Lower leg skin (tissue), 3 donors: ENCODE measurements at regions not wholly inside any gene's neighbourhood (a gene's known extent, or its start where the extent isn't known, plus 50 kb on each side); places are given as distances from the start of the nearest gene placed in this dataset.

ENCODE experiments used
- CTCF ChIP-seq, 3 donors: fragments of 450-650 bp; IDR thresholded peaks; one replicate each; pipeline ENCODE4 v1.5.1; 2016; ENCODE audit warnings: antibody characterized with exemption in 3 of 3, mild to moderate bottlenecking in 3 of 3, moderate library complexity in 2 of 3
- POLR2A ChIP-seq, 2 donors: fragments of 450-650 bp; IDR thresholded peaks; one replicate each; pipeline ENCODE4 v1.6.1; 2016 to 2017; ENCODE audit warnings: antibody characterized with exemption in 2 of 2, mild to moderate bottlenecking in 1 of 2, moderate library complexity in 1 of 2

GRCh38 chr12:97940629-97941028 is 478.0 kb downstream of the RMST start:
- TF ChIP-seq CTCF (IDR thresholded peaks at IDR 0.05) (no peak), POLR2A (IDR thresholded peaks at IDR 0.05) (no peak)
